ENCODE measurements at regions not wholly inside any gene's neighbourhood (a gene's known extent, or its start where the extent isn't known, plus 50 kb on each side); places are given as distances from the start of the nearest gene placed in this dataset.

DNA sequence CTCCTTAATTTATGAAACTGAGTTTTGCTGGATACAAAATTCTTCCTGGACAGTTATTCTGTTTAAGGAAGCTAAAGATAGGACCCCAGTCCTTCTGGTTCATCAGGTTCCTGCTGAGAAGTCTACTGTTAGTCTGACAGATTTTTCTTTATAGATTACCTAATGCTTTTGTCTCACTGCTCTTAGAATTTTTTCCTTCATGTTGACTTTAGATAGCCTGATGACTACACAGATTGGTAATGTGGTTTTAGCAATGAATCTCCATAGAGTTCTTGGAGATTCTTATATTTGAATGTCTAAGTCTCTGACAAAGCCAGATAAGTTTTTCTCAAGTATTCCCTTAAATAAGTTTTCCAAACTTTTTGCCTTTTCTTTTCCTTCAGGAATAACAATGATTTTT, 419.7 kb downstream of the CDH10 start:
- TF ChIP-seq CTCF (IDR thresholded peaks at IDR 0.05 in 4 of 5, conservative IDR thresholded peaks at IDR 0.05 in 1 of 5) (no peak), POLR2A (IDR thresholded peaks at IDR 0.05) (no peak)
